Skeletal muscle cell (primary cell): ENCODE measurements at regions not wholly inside any gene's neighbourhood (a gene's known extent, or its start where the extent isn't known, plus 50 kb on each side); places are given as distances from the start of the nearest gene placed in this dataset.
A peak's percentile ranks its signal among the peaks of the same experiment; 100 is the strongest.

Experiments
- DNase-seq: peaks from one replicate; pipeline ENCODE4 v3.0.0-alpha.2; 2010; ENCODE audit warnings: low read depth
- H3K4me3 ChIP-seq: 2 replicates; pipeline ENCODE4 v1.5.1; 2011; ENCODE audit warnings: low read depth, mild to moderate bottlenecking, control low read depth, low read length, moderate library complexity

DNA sequence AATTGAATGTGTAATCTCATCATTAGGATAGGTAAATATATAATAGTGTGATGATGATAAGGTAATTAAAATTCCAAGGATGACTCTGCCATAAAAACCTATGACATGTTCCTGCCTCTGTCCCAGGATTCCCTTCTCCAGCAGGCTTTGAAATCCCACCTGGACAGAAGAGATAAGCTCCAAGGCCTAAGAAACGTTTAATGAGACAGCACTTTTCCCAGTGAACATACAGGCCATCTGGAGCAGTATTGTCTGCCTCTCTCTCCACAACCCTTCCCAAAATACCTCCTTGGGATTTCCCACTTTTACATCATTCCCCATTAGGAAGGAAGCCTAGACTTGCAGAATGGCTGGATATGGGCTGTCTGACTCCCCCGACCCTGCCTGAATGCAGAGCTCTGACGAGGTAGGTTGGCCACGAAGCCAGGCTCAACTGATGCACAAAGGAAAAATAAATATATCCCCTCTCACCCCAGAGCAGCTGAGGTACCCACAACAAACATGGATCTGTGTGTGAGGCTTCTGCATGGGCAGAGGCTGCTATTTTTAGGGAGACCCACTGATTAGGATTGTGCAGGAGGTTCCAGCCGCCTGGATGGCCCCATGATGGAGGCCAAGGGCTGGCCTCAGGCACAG, 71.0 kb downstream of the TMPRSS5 start:
- no peak overlapping the region for H3K4me3 ChIP-seq
- no peak for DNase-seq

DNA sequence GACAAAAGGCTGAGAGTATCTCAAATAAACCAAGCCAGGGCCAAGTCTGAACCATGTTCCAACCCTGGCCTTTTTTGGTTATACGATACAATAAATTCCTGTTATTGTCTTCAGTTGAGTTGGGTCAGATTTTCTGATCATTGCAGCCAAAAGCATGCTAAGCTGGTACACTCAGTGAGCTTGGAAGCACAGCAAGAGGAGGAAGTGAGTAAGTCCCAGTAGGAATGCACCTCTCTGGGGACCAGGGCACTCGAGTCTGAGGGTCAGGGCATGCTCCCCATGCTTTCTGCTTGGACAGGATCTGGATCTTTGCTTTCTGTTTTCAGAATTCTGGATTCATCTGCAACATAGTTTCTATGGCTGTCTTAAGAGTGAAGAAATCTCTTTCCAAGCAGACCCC, 73.1 kb downstream of the TMPRSS5 start:
- H3K4me3 ChIP-seq: no peak overlapping the region
- peak; percentile 6 for DNase-seq

DNA sequence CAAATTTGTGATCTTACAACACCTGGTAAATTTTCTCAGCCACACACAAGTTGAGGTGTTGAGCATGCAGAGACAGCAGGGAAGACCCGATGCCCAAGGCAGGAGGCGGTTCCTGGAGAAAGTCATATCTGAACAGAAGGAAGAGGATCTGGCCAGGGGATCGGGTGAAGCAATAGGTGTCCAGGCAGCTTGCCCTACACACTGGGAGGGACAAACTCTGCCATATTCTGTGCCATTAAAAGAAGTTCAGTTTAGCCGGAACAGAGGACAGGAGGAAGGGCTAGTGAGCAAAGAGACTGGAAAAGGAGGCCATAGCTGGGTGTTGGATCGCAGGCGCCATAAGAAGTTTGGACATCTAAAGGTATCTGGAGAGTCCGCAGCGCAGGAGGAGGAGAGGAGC, 76.5 kb downstream of the TMPRSS5 start:
- no peak for DNase-seq

GRCh38 chr11:113628912-113629311, 77.2 kb downstream of the TMPRSS5 start:
- DNase-seq: no peak
- no peak overlapping the region for H3K4me3 ChIP-seq

More for the DNA sequence above, 76.5 kb downstream of the TMPRSS5 start:
- no peak overlapping the region for H3K4me3 ChIP-seq

GRCh38 chr11:113627946-113628345, 78.2 kb downstream of the TMPRSS5 start:
- no peak for DNase-seq
- no peak overlapping the region for H3K4me3 ChIP-seq

DNA sequence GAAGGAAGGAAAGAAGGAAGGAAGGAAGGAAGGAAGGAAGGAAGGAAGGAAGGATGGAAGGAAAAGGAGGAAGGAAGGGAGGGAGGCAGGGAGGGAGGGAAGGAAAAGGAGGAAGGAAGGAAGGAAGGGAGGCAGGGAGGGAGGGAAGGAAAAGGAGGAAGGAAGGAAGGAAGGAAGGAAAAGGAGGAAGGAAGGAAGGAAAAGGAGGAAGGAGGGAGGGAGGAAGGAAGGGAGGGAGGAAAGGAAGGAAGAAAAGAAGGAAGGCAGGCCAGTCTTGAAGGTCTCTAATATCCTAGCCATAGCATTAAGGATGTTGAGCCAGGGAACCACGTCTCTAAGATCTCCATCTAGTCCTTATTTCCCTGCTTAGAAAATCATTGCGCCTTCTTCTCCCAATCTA, 78.8 kb downstream of the TMPRSS5 start:
- DNase-seq: no peak
- no peak overlapping the region for H3K4me3 ChIP-seq

DNA sequence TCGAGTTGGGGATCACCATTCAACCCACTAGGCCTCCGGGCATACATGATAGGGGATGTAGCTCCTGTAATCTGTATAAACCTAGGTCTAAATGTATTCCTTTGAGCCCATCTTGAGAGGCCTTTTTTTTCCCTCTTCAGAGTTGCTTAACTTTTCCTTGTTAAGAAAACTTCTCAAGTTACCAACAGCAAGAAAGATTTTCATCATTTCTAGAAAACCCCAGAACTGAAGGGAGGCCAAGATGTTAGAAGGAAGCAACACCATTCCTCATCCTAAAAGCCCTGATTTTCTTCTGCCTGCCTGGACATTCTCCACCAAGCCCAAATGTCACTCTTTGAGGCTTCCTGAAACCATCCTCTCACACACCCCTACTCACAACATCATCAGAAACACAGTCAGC, 79.4 kb downstream of the TMPRSS5 start:
- no peak overlapping the region for H3K4me3 ChIP-seq
- DNase-seq: no peak

GRCh38 chr11:113623114-113623513, 83.0 kb downstream of the TMPRSS5 start:
- DNase-seq: no peak
- H3K4me3 ChIP-seq: no peak overlapping the region

DNA sequence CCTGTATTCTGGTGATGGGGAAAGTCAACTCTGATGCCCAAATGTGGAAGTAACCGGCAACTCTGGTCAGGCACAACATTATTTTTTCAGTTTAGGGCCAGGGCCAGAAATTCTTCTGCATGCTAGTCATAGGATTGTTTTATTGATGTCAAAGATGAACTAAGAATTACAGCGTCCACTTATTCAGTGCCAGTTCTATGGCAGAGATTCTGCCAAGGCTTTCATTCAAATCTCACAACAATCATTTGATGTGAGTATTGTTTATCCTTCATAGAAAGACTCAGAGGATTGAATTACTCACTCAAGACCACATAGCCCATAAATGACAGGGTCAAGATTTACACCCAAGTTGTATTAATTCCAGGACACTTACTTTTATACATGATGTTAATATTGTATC, 87.7 kb downstream of the TMPRSS5 start:
- H3K4me3 ChIP-seq: no peak overlapping the region
- DNase-seq: peak; percentile 38

DNA sequence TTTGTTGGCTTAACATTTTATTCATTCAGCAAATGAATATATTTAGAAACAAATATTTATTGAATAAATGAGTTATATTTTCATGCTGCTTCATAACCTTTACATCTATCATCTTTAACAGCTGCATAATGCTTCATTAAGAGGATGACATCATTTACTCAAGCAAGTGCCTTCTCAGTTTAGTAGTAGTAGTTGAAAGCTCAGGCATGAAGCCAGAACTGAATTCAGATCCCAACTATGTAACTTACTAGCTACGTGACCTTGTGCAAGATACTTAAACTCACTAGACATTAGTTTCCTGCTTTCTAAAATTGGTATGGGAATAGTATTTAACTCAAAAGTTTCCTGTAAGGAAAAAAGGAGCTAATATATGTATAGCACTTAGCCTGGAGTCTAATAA, 90.3 kb downstream of the TMPRSS5 start:
- no peak overlapping the region for H3K4me3 ChIP-seq
- peak; percentile 35 for DNase-seq

DNA sequence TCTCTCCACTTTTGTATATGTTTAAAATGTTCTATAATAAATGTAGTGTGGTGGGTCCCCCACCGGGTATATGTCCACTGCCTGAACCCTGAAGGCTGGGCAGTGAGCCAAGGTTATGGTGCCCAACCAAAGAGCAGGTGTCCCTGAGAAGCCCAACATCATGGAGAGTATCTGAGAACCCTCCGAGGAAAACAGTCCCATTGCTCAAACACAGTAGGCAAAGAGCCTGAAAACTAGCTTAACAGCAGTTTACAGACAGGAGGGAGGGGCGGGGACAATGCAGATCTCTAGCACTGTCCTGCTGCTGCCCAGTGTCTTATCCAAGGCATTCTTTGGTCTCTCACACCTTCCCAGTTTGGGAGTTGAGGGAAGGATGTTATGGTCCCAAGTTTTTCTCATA, 91.0 kb downstream of the TMPRSS5 start:
- H3K4me3 ChIP-seq: no peak overlapping the region
- DNase-seq: no peak

DNA sequence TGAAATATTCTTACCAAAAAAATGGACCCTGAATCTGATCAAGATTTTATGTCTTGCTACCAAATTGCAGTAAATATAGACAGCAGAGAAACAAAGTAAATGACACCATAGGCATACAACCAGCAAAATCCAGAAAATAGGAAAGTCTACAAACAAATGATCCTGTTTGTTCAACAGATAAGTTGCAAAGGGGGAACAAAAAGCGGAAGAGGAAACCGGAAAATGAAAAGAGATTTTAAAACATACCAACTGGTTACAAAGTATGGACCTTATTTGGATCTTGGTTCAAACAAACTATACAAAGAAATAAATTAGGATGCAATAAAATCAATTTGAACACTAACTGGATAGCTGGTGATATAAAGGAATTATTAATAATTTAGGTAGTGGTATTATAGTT, 92.0 kb downstream of the TMPRSS5 start:
- no peak overlapping the region for H3K4me3 ChIP-seq
- no peak for DNase-seq

GRCh38 chr11:113613619-113614018, 92.5 kb downstream of the TMPRSS5 start:
- no peak for DNase-seq
- no peak overlapping the region for H3K4me3 ChIP-seq

- no peak overlapping the region for H3K4me3 ChIP-seq
- no peak for DNase-seq
These were observed 101.9 kb downstream of the TMPRSS5 start for GRCh38 chr11:113604186-113604585.

- H3K4me3 ChIP-seq: no peak overlapping the region
- no peak for DNase-seq
These were observed 102.6 kb downstream of the TMPRSS5 start for GRCh38 chr11:113603277-113604059.

GRCh38 chr11:113602483-113602882, 103.6 kb downstream of the TMPRSS5 start:
- no peak overlapping the region for H3K4me3 ChIP-seq
- DNase-seq: no peak

DNA sequence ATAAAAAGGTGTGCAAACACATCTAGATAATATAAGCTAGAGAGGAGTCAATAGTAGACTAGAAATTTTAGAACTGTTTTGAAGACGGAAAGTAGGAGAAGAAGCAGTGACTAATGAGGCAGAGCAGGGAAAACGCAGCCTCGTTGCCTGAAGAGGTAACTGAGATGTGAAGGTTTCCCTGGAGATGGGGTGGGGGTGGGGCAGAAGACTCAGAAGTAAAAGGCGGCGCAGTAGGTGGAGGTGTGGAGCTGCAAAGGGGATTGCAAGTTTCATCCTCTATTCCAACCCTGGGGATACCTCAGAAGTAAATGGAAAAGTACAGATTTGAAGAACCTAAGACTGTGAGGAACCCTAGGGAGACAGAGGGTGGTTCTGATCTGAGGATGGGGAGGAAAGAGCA, 109.5 kb downstream of the TMPRSS5 start:
- H3K4me3 ChIP-seq: no peak overlapping the region
- DNase-seq: no peak

DNA sequence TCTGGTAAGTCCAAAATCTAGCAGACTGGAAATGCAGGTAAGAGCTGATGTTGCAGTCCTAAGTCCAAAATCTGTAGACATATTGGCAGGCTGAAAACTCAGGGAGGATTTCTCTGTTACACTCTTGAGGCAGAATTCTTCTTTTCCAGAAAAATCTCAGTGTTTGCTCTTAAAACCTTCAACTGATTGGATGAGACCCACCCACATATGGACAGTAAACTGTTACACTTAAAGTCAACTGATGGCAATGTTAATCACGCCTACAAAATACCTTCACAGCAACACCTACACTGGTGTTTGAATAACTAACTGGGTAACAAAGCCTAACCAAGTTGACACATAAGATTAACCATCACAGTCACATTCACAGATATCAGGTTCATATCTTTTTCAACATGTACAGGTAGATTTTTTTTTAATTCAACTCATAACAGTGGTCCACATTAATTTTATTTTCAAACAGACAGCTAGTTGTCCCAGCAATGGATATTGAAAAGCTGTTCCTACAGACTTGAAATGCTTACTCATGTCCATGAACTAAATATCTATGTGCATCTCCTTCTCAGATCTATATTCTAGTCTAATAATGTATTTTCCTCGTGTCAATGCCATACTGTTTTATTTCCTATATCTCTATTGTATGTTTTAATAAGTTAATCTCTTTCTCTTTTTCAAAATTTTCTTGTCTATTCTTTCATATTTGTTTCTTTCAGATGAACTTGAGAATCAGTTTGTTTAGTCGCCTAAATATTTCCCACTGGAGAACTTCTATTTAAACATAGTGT, 110.1 kb downstream of the TMPRSS5 start:
- no peak for DNase-seq

GRCh38 chr11:113593698-113594308, 112.3 kb downstream of the TMPRSS5 start:
- no peak overlapping the region for H3K4me3 ChIP-seq
- no peak for DNase-seq

More for the DNA sequence above, 110.1 kb downstream of the TMPRSS5 start:
- no peak overlapping the region for H3K4me3 ChIP-seq

DNA sequence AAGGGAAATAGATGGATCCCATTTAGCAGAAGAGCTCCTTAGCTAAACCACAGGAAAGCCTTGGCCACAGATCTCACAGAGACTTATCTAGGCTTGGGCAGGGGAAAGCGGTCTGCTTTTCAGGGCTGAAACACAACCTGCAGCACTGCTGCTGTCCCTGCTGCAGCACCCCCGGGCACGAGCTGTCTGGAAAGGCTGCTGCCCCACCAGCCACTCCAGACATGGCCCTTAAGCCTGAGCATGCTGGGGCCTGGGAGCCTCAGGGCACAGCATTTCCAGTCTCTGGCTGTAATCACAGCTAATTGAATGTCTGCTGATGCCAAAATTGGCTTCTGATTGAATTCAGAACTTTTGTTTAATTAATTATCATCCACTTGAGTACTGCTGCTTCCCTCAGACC, 115.0 kb downstream of the TMPRSS5 start:
- no peak for DNase-seq

More for the DNA sequence above, 115.0 kb downstream of the TMPRSS5 start:
- H3K4me3 ChIP-seq: no peak overlapping the region
